ENCODE measurements at regions not wholly inside any gene's neighbourhood (a gene's known extent, or its start where the extent isn't known, plus 50 kb on each side); places are given as distances from the start of the nearest gene placed in this dataset.

DNA sequence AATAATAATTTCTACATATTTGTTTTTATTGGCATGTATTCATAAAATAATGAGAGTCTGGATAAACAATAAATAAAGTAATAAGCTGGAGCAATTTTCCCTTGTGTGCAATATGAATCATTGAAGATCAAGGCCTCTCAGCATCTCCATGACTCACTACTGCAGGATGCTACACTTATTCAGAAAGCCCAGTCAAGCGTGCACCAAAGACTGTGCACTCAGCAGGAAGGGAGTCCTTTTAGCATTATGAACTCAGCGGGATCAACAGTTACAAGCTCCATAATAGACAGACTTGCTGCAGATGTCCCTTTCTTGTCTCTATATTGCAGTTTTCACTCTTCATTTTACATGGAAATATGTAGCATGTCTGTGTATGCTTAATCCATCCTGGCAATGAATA is 485.3 kb downstream of the CDH9 start:
- TF ChIP-seq, protein P1, sequence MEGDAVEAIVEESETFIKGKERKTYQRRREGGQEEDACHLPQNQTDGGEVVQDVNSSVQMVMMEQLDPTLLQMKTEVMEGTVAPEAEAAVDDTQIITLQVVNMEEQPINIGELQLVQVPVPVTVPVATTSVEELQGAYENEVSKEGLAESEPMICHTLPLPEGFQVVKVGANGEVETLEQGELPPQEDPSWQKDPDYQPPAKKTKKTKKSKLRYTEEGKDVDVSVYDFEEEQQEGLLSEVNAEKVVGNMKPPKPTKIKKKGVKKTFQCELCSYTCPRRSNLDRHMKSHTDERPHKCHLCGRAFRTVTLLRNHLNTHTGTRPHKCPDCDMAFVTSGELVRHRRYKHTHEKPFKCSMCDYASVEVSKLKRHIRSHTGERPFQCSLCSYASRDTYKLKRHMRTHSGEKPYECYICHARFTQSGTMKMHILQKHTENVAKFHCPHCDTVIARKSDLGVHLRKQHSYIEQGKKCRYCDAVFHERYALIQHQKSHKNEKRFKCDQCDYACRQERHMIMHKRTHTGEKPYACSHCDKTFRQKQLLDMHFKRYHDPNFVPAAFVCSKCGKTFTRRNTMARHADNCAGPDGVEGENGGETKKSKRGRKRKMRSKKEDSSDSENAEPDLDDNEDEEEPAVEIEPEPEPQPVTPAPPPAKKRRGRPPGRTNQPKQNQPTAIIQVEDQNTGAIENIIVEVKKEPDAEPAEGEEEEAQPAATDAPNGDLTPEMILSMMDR (IDR thresholded peaks at IDR 0.05), result no peak
- no peak for TF ChIP-seq POLR2A (IDR thresholded peaks at IDR 0.05)

Measured in suprapubic skin (tissue), 3 donors.